IPS-20b (cell line): ENCODE measurements at regions not wholly inside any gene's neighbourhood (a gene's known extent, or its start where the extent isn't known, plus 50 kb on each side); places are given as distances from the start of the nearest gene placed in this dataset.
"Not testable (repeated sequence)": the region's sequence is repeated elsewhere in the genome, so short reads cannot be mapped to it uniquely, and the experiment has no call there.

Source experiments
- H3K27ac ChIP-seq: one replicate; pipeline ENCODE4 v1.5.1; 2013; ENCODE audit warnings: low read length
- H3K27me3 ChIP-seq: 2 replicates; pipeline ENCODE4 v1.6.1; 2013; ENCODE audit warnings: mild to moderate bottlenecking, low read length, inconsistent platforms; ENCODE audit not compliant: insufficient read depth
- H3K36me3 ChIP-seq: 2 replicates; pipeline ENCODE4 v1.6.1; 2013; ENCODE audit warnings: low read depth, mild to moderate bottlenecking, inconsistent platforms, low read length, moderate library complexity; ENCODE audit not compliant: insufficient read depth
- H3K4me1 ChIP-seq: 2 replicates; pipeline ENCODE4 v1.6.1; 2013; ENCODE audit warnings: mild to moderate bottlenecking, control low read depth, inconsistent platforms, low read length, moderate library complexity; ENCODE audit not compliant: insufficient read depth
- H3K4me3 ChIP-seq: 2 replicates; pipeline ENCODE4 v1.5.1; 2013; ENCODE audit warnings: mild to moderate bottlenecking, low read length, inconsistent platforms
- H3K9ac ChIP-seq: 2 replicates; pipeline ENCODE4 v1.6.1; 2013; ENCODE audit warnings: low read depth, mild to moderate bottlenecking, inconsistent platforms, low read length, moderate library complexity
- H3K9me3 ChIP-seq: 2 replicates; pipeline ENCODE4 v1.6.1; 2013; ENCODE audit warnings: mild to moderate bottlenecking, low read depth, low read length, inconsistent platforms; ENCODE audit not compliant: insufficient read depth

- not testable (repeated sequence) for H3K36me3 ChIP-seq, H3K4me1 ChIP-seq, H3K4me3 ChIP-seq, H3K27me3 ChIP-seq, H3K9me3 ChIP-seq, H3K9ac ChIP-seq, H3K27ac ChIP-seq
Measured at GRCh38 chr13:21306300-21307073, 130.0 kb downstream of the MRPL57 start.

- not testable (repeated sequence) for H3K4me3 ChIP-seq, H3K27me3 ChIP-seq, H3K27ac ChIP-seq, H3K9me3 ChIP-seq, H3K36me3 ChIP-seq, H3K9ac ChIP-seq, H3K4me1 ChIP-seq
Measured at GRCh38 chr13:21307158-21307557, 130.7 kb downstream of the MRPL57 start.

- no peaks in the 10 kb centered on the region for H3K36me3 ChIP-seq
- H3K9me3 ChIP-seq: no peaks in the 10 kb centered on the region
- H3K4me1 ChIP-seq: no peaks in the 10 kb centered on the region
- no peak overlapping the region for H3K27ac ChIP-seq
- no peak overlapping the region for H3K9ac ChIP-seq
- no peaks in the 10 kb centered on the region for H3K27me3 ChIP-seq
- H3K4me3 ChIP-seq: no peak overlapping the region
Measured at GRCh38 chr13:21308906-21309305, 132.4 kb downstream of the MRPL57 start.

- H3K9me3 ChIP-seq: no peaks in the 10 kb centered on the region
- no peak overlapping the region for H3K27ac ChIP-seq
- no peaks in the 10 kb centered on the region for H3K27me3 ChIP-seq
- H3K9ac ChIP-seq: no peak overlapping the region
- H3K36me3 ChIP-seq: no peaks in the 10 kb centered on the region
- no peak overlapping the region for H3K4me3 ChIP-seq
- no peaks in the 10 kb centered on the region for H3K4me1 ChIP-seq
Measured at GRCh38 chr13:21309542-21310172, 133.2 kb downstream of the MRPL57 start.

- no peak overlapping the region for H3K27ac ChIP-seq
- H3K4me3 ChIP-seq: no peak overlapping the region
- H3K36me3 ChIP-seq: no peaks in the 10 kb centered on the region
Measured at GRCh38 chr13:21310220-21310619, 133.8 kb downstream of the MRPL57 start.

GRCh38 chr13:21314976-21315375 is 138.5 kb downstream of the MRPL57 start:
- H3K4me1 ChIP-seq, H3K27me3 ChIP-seq, H3K9ac ChIP-seq, H3K27ac ChIP-seq, H3K4me3 ChIP-seq, H3K36me3 ChIP-seq, H3K9me3 ChIP-seq: not testable (repeated sequence)

More at GRCh38 chr13:21310220-21310619, 133.8 kb downstream of the MRPL57 start:
- no peaks in the 10 kb centered on the region for H3K9me3 ChIP-seq
- no peaks in the 10 kb centered on the region for H3K27me3 ChIP-seq
- no peaks in the 10 kb centered on the region for H3K4me1 ChIP-seq
- no peak overlapping the region for H3K9ac ChIP-seq

GRCh38 chr13:21316376-21316775 is 139.9 kb downstream of the MRPL57 start:
- H3K9me3 ChIP-seq: no peaks in the 10 kb centered on the region
- H3K4me3 ChIP-seq: no peak overlapping the region
- no peaks in the 10 kb centered on the region for H3K36me3 ChIP-seq
- no peaks in the 10 kb centered on the region for H3K4me1 ChIP-seq
- no peak overlapping the region for H3K27ac ChIP-seq
- no peaks in the 10 kb centered on the region for H3K27me3 ChIP-seq
- H3K9ac ChIP-seq: no peak overlapping the region

GRCh38 chr13:21318891-21319532 is 140.1 kb downstream of the ZDHHC20 start:
- Histone ChIP-seq H3K9ac (no peak overlapping the region), H3K9me3 (no peaks in the 10 kb centered on the region), H3K4me3 (no peak overlapping the region; the same call in 1 of the 2 replicates), H3K36me3 (no peaks in the 10 kb centered on the region), H3K4me1 (no peaks in the 10 kb centered on the region), H3K27ac (no peak overlapping the region), H3K27me3 (no peaks in the 10 kb centered on the region)

- Histone ChIP-seq H3K27ac (no peak overlapping the region), H3K4me1 (no peaks in the 10 kb centered on the region), H3K9ac (no peak overlapping the region), H3K36me3 (no peaks in the 10 kb centered on the region), H3K27me3 (no peaks in the 10 kb centered on the region; the same call in 1 of the 2 replicates), H3K4me3 (no peak overlapping the region), H3K9me3 (no peaks in the 10 kb centered on the region)
Measured at GRCh38 chr13:21319869-21320641, 139.0 kb downstream of the ZDHHC20 start.

GRCh38 chr13:21320642-21321034 is 138.5 kb downstream of the ZDHHC20 start:
- Histone ChIP-seq H3K9me3 (no peaks in the 10 kb centered on the region), H3K36me3 (no peaks in the 10 kb centered on the region), H3K9ac (no peak overlapping the region), H3K27me3 (peaks cover 6% of the 10 kb centered on the region; the same call in 1 of the 2 replicates), H3K4me3 (no peak overlapping the region), H3K27ac (no peak overlapping the region), H3K4me1 (0 out of 2 replicates have a peak, but pooled peaks cover 3% of the 10 kb centered on the region)

- Histone ChIP-seq H3K9me3 (no peaks in the 10 kb centered on the region), H3K4me3 (no peak overlapping the region), H3K9ac (no peak overlapping the region), H3K36me3 (no peaks in the 10 kb centered on the region), H3K27ac (no peak overlapping the region), H3K4me1 (0 out of 2 replicates have a peak, but pooled peaks cover 5% of the 10 kb centered on the region), H3K27me3 (peaks cover 8% of the 10 kb centered on the region; the same call in 1 of the 2 replicates)
Measured at GRCh38 chr13:21321269-21321668, 137.8 kb downstream of the ZDHHC20 start.
